HG03097 (cell line): ENCODE measurements at regions not wholly inside any gene's neighbourhood (a gene's known extent, or its start where the extent isn't known, plus 50 kb on each side); places are given as distances from the start of the nearest gene placed in this dataset.
"Not testable (repeated sequence)": the region's sequence is repeated elsewhere in the genome, so short reads cannot be mapped to it uniquely, and the experiment has no call there.

Experiments used
- ATAC-seq: cut with Tn5 transposase; IDR thresholded peaks from one replicate; pipeline ENCODE4 v1.9.1; 2021; ENCODE audit not compliant: unreplicated experiment, low FRiP score

DNA sequence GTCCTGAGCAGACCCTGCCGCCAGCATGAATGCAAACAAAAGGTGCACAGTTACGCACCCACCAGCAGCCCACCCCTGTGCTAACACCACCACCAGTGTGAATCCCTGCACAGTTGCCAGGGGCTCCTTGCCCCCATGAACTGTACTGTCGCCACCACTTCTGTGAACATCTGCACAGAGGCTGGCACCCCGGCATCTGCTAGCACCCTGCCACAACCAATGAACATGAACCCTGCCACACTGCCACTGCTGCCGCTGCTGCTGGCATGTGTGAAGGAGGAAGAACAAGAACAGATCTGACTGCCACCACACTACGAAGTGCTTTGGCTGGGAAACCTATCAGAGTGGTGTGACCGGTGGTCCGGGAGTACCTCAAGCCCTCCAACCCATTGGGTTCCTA is 261.3 kb downstream of the PARM1 start:
- ATAC-seq, result no peak

DNA sequence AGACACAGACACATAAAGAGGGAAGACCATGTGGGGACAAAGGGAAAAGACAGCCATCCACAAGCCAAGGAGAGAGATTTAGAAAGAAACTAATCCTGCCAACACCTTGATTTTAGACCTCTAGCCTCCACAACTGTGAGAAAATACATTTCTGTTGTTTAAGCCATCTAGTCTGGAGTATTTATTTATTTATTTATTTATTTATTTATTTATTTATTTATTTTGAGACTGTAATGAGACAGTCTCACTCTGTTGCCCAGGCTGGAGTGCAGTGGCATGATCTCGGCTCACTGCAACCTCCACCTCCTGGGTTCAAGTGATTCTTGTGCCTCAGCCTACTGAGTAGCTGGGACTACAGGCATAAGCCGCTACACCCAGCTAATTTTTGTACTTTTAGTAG is 259.3 kb downstream of the PARM1 start:
- ATAC-seq, result not testable (repeated sequence)

GRCh38 chr4:75189711-75190335 is 256.9 kb downstream of the PARM1 start:
- no peak for ATAC-seq

GRCh38 chr4:75180790-75181776 is 248.2 kb downstream of the PARM1 start:
- peak; percentile 87 for ATAC-seq

DNA sequence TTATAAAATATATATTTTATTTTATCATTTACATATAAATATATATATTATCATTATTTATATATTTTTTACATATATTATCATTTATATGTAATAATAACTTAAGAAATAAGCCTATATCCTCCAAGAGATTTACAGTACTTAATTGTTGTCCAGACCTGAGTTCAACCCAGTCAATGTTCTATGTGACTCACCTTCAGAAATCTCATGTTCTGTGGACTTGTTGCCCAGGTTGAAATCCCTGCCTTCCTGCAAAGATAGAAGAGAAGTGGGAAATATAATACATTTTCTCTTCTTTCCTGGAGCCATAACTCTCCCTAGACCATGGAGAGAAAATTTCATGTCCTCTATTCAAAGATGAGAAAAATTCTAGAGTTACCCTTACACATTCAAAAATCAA is 247.3 kb downstream of the PARM1 start:
- no peak for ATAC-seq

GRCh38 chr4:75179510-75179909 is 246.6 kb downstream of the PARM1 start:
- no peak for ATAC-seq

DNA sequence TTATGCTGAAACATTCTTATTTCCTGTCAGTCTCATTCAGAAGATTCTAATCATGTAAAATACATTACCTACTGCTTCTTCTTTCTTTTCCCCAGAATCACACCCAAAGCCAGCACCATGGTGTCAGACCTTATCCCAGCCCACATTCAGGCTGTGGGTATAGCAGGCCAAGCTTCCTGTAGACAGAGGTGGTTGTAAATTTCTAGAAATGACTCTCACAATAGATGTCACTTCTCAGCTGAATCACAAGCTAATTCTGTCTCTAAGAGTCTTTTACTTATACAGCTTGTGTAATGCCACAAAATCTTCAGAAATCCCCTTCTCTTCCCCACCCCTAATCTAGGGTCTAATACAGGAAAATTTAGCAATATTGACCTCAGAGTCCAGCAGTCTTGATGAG is 239.6 kb downstream of the PARM1 start:
- peak; percentile 88 for ATAC-seq

GRCh38 chr4:75169427-75169826 is 236.5 kb downstream of the PARM1 start:
- ATAC-seq, result no peak

DNA sequence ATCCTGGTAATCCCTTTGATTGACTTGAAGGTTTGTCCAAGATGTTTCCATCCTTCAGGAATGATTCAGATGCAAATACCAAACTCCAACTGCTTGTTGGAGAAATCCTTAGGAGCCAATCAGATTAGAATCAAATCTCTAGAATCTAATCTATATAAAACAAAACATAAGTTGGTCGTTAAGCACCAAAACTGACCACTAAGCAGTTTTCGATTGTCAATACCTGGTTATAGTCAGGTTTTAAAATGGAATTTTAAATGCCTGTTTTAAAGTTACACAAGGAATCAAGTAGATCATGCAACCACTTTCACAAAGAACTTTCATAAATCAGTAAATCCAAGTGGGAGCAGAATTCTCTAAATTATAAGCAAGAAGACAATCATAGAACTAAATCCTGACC is 236.1 kb downstream of the PARM1 start:
- ATAC-seq, result no peak

DNA sequence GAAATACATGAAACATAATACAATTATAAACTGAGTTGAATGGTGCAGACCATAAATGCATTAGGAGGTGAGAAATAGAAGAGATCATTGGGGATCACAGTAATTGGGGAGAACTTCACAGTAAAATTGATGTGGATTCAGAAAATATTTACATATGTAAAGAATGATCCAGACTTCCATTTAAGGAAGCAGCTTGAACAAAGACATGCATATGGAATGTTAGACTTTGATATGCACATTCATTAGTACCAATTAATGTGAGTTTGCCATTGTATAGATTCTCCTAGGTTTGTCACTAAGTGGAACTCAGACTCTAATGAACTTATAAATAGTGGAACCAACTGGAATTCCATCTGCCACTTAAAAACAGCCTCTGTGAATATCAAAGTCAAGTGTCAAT is 235.6 kb downstream of the PARM1 start:
- no peak for ATAC-seq

GRCh38 chr4:75165100-75165499 is 232.2 kb downstream of the PARM1 start:
- ATAC-seq, result not testable (repeated sequence)

DNA sequence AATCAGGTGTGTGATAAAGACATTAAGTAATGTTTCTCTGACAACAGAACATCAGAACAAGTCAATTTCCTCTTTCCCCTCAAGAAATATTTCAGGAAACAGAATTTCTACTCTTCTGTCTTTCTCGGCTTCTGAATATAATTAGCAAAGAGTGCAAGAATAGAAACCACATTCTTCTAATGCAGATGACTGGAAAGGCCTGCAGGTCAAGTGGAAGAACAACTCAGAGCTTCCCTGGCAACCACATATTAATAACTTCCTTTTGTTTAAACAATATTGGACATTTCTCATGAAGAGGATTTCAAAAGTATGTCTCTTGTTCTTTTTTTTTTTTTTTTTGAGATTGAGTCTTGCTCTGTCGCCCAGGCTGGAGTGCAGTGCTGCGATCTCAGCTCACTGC is 225.5 kb downstream of the PARM1 start:
- no peak for ATAC-seq

DNA sequence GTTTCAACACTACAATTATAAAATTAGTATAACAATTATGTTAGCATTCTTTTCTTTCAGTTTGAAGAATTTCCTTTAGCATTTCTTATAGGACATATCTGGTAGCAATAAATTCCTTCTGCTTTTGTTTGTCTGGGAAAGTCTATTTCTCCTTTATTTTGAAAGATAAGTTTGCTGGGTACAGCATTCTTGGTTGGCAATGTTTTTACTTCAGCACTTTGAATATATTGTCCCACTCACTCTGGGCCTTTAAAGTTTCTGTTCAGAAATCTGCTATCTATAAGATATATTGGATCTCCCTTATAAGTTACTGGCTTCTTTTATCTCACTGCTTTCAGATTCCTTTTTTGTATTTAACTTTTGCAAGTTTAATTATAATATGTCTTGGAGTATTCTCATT is 222.1 kb downstream of the PARM1 start:
- ATAC-seq, result no peak

- no peak for ATAC-seq
Measured at GRCh38 chr4:75146223-75146622, 213.3 kb downstream of the PARM1 start.

DNA sequence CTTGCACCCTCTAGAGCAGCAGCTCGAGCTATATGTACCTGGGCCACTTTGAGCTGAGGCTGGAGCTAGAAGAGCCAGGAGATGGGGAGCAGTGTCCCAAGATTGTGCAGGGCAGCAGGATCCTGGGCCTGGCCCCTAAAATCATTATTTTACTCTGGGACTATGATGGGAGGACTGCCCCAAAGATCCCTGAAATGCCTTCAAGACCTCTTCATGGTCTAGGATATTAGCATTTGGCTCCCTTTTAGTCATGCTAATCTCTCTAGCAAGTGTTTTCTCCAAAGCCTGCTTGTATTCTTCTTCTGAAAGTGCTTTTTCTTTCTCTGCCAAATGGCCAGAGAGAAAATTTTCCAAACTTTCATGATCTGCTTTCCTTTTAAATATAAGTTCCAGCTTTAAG is 211.6 kb downstream of the PARM1 start:
- ATAC-seq, result no peak

DNA sequence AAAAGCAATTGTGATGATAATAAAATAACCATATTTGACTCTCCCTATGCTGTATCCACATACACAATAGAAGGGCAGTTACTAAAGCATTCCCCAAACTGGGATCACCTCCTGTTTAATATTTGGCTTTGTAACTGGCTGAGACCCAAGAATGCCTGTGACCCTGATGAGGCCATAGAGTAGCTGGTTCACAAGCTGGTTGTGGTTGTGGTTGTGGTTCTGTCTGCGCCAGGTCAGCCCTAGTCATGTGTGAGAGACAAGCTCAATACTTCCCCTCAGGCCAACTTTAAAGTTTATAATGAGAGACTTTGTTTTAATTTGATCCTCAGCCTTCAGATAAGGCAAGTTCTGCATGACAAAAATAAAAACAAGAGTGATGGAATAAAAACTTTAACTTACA is 209.9 kb downstream of the PARM1 start:
- no peak for ATAC-seq

DNA sequence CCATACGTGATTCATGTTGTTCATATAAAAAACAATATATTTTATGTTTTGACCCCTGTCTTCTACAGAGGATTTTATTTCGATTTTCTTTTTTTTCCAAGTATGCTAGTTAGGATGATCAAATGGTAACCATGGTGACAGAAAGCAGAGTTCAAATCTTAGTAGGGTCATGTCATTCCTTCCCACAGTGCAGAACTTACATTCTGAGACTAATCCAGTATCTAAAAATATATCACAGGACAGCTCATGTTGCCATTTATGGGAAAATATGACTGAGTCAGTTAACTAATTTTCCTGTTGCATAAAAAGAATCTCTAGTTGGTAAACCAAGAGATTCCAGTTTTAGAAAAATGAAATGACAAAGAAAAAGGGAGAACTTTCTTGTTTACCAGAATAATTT is 209.5 kb downstream of the PARM1 start:
- no peak for ATAC-seq

GRCh38 chr4:75141162-75141561 is 208.2 kb downstream of the PARM1 start:
- no peak for ATAC-seq

- no peak for ATAC-seq
Measured at GRCh38 chr4:75137302-75137701, 204.4 kb downstream of the PARM1 start.

DNA sequence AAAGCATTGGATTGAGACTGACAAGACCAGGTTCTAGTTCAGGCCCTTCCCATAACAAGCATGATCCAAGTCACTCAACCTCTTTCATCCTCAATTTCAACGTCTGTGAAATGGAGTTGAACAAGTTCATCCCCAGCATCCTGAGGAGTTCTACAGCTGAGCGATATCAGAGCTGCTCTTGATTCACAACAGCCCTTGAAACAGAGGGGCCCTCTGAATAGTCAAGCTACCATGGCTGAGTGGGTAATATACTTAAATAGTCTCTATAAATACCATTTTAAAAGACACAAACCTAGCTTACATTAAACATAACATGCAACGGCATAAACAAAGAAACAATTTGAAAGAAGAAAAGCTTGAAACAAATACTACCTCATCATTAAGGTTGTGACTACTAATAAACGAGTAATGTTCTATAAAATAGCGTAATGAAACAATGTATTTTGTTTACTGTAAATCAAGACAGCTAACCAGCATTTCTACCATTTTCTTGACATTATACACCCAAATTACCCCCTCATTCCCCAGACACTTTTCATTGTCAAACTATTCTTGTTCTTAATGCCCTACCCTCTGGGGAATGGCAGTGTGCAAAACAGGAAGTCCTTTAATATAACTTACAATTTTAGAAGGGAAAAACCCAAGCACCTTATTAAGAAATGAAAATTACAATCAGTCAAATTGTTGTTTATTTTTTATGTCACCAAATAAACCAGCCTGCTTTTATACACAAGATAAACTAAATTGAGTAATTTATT is 202.3 kb downstream of the PARM1 start:
- no peak for ATAC-seq

DNA sequence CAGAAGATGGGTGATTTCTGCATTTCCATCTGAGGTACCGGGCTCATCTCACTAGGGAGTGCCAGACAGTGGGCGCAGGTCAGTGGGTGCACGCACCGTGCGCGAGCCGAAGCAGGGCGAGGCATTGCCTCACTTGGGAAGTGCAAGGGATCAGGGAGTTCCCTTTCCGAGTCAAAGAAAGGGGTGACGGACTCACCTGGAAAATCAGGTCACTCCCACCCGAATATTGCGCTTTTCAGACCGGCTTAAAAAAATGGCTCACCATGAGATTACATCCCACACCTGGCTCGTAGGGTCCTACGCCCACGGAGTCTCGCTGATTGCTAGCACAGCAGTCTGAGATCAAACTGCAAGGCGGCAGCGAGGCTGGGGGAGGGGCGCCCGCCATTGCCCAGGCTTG is 194.0 kb downstream of the PARM1 start:
- ATAC-seq, result not testable (repeated sequence)
